ENCODE measurements at regions not wholly inside any gene's neighbourhood (a gene's known extent, or its start where the extent isn't known, plus 50 kb on each side); places are given as distances from the start of the nearest gene placed in this dataset.

DNA sequence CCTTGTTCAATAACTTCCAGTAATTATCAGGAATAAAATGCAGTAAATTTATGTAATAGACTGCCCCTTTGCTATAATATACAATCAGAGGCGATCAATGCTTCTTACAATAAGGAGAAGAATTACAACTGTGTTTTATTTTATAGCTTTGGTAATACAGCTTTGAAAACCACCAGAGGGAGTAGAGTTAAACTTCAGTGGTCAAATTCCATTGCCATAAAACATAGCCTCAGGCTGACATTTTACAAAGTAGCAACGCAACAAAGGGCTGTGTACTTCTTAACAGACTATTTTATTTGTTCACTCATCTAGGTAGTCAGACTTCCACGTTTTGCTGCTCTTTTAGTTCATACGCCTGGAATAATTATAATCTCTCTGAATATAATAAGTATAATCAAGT is 58.5 kb downstream of the TEX13C start:
- no peak overlapping the region for H3K27ac ChIP-seq (ENCODE audit: low read depth, low read length)
- peaks cover 3% of the 10 kb centered on the region; the same call in 1 of the 2 replicates for H3K9me3 ChIP-seq (ENCODE audit: control insufficient read depth, insufficient read depth, low read depth, low read length)
- H3K4me1 ChIP-seq (ENCODE audit: control insufficient read depth, insufficient read depth, low read length) = peaks cover 9% of the 10 kb centered on the region
- H3K4me3 ChIP-seq (ENCODE audit: low read depth, low read length) = no peak overlapping the region
- H3K9ac ChIP-seq (ENCODE audit: low read length) = no peak overlapping the region
- H3K36me3 ChIP-seq (ENCODE audit: control insufficient read depth, insufficient read depth, low read length) = no peaks in the 10 kb centered on the region
- H3K27me3 ChIP-seq (ENCODE audit: control insufficient read depth, insufficient read depth, low read length) = no peaks in the 10 kb centered on the region; the same call in 1 of the 2 replicates

DNA sequence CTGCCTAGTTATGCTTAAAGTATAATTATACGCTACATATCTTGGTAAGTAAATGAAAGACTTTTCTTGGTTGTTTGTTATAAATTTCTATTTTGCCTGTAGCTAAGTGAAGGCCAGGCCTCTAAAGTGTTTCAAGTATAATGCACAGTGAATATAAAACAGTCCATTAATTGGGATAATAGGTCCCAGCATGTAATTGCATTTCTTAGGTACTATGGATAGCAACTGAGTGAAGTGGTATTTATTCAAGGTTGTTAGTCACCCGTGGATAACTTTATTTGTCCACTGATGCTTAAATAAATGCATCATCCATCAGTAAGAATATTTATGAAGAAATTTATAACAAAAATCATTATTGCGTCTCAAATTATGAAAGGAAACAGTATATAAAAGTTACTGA is 59.1 kb downstream of the TEX13C start:
- Histone ChIP-seq H3K27me3 (ENCODE audit: control insufficient read depth, insufficient read depth, low read length) (no peaks in the 10 kb centered on the region; the same call in 1 of the 2 replicates), H3K9ac (ENCODE audit: low read length) (no peak overlapping the region)

DNA sequence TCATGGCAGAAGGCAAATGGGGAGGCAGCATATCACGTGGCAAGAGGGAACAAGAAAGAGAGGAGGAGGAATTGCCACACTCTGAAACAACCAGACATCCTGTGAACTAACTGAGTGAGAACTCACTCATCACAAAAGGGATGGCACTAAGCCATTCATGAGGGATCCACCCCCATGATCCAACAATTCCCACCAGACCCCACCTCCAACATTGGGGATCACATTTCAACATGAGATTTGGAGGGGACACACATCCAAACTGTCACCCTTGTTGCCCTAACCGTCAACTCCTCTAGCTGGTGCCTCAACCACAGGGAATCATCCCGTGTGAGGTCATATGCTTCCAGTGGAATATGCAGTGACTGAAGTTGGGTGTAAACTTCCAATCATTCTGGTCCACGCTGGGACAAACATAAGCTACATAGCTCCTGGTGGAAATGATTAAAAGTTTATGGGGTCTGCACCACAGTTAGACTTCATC is 62.5 kb downstream of the TEX13C start:
- Histone ChIP-seq H3K9me3 (ENCODE audit: control insufficient read depth, insufficient read depth, low read depth, low read length) (no peaks in the 10 kb centered on the region), H3K4me1 (ENCODE audit: control insufficient read depth, insufficient read depth, low read length) (peaks cover 11% of the 10 kb centered on the region), H3K27ac (ENCODE audit: low read depth, low read length) (no peak overlapping the region), H3K4me3 (ENCODE audit: low read depth, low read length) (no peak overlapping the region), H3K36me3 (ENCODE audit: control insufficient read depth, insufficient read depth, low read length) (peaks cover 24% of the 10 kb centered on the region), H3K9ac (ENCODE audit: low read length) (no peak overlapping the region), H3K27me3 (ENCODE audit: control insufficient read depth, insufficient read depth, low read length) (no peaks in the 10 kb centered on the region; the same call in 1 of the 2 replicates)

More for the DNA sequence above, 59.1 kb downstream of the TEX13C start:
- no peak overlapping the region for H3K4me3 ChIP-seq (ENCODE audit: low read depth, low read length)
- no peak overlapping the region for H3K27ac ChIP-seq (ENCODE audit: low read depth, low read length)
- peaks cover 9% of the 10 kb centered on the region for H3K4me1 ChIP-seq (ENCODE audit: control insufficient read depth, insufficient read depth, low read length)
- H3K36me3 ChIP-seq (ENCODE audit: control insufficient read depth, insufficient read depth, low read length) = no peaks in the 10 kb centered on the region
- H3K9me3 ChIP-seq (ENCODE audit: control insufficient read depth, insufficient read depth, low read depth, low read length) = peaks cover 3% of the 10 kb centered on the region; the same call in 1 of the 2 replicates

DNA sequence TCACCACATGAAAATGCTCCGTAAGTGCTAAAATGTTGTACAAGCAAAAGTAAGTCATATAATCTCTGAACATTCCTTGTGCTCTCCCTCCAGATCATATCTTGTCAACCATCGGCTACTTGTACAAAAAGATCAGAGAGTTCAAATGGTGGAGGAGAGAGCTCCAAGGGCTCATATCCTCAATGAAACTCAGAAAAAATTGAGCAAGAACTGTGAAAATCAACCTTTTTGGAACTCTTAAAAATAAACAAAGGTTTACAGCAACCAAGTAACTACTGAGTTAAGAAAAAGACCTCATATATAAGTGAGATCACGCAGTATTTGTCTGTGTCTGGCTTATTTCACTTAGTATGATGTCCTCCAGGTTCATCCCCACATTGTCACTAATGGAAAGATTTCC is 63.2 kb downstream of the TEX13C start:
- no peaks in the 10 kb centered on the region for H3K9me3 ChIP-seq (ENCODE audit: control insufficient read depth, insufficient read depth, low read depth, low read length)
- peaks cover 31% of the 10 kb centered on the region for H3K36me3 ChIP-seq (ENCODE audit: control insufficient read depth, insufficient read depth, low read length)
- no peak overlapping the region for H3K27ac ChIP-seq (ENCODE audit: low read depth, low read length)
- H3K4me3 ChIP-seq (ENCODE audit: low read depth, low read length) = no peak overlapping the region
- no peak overlapping the region for H3K9ac ChIP-seq (ENCODE audit: low read length)
- no peaks in the 10 kb centered on the region; the same call in 1 of the 2 replicates for H3K27me3 ChIP-seq (ENCODE audit: control insufficient read depth, insufficient read depth, low read length)
- peaks cover 17% of the 10 kb centered on the region for H3K4me1 ChIP-seq (ENCODE audit: control insufficient read depth, insufficient read depth, low read length)

DNA sequence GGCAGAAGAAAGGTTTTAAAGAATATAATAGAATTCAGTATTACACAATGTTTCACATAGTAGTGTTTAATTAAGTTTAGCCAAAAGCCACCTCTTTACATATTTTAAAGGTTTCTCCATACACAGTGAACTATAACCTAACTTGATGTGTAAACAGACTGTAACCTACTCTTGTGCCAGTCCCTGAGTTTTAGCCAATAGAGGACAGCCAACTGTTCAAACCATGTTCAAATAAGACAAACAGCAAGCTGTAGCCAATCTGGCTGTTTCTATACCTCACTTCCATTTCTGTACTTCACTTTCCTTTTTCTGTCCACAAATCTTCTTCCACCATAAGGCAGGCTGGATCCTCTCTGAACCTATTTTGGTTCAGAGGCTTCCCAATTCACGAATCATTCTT is 65.2 kb downstream of the TEX13C start:
- Histone ChIP-seq H3K27me3 (ENCODE audit: control insufficient read depth, insufficient read depth, low read length) (no peaks in the 10 kb centered on the region), H3K4me1 (ENCODE audit: control insufficient read depth, insufficient read depth, low read length) (peaks cover 16% of the 10 kb centered on the region; the same call in 1 of the 2 replicates), H3K9ac (ENCODE audit: low read length) (no peak overlapping the region), H3K27ac (ENCODE audit: low read depth, low read length) (no peak overlapping the region), H3K4me3 (ENCODE audit: low read depth, low read length) (no peak overlapping the region), H3K36me3 (ENCODE audit: control insufficient read depth, insufficient read depth, low read length) (peaks cover 48% of the 10 kb centered on the region), H3K9me3 (ENCODE audit: control insufficient read depth, insufficient read depth, low read depth, low read length) (no peaks in the 10 kb centered on the region)

DNA sequence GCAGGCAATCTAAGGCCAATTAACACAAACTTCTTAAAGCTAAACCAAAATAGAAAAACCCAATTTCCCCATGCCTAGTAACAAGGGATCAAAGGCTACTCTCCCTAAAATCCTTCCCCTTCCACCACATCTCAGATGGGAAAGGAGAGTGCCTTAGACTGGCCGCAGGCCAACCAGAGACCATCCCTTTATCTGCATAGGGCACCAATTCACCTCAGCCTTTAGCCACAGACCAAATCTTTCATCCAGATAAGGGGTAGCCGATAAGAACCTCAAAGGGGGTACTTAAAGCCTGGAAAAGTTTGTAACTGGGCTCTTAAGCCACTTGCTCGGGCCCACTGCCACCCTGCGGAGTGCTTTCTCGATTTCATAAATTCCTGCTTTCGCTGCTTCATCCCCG is 68.3 kb downstream of the TEX13C start:
- H3K4me3 ChIP-seq (ENCODE audit: low read depth, low read length) = peak overlapping the region; percentile 57
- H3K27me3 ChIP-seq (ENCODE audit: control insufficient read depth, insufficient read depth, low read length) = no peaks in the 10 kb centered on the region
- H3K9me3 ChIP-seq (ENCODE audit: control insufficient read depth, insufficient read depth, low read depth, low read length) = no peaks in the 10 kb centered on the region
- H3K9ac ChIP-seq (ENCODE audit: low read length) = peak overlapping the region; percentile 78
- H3K36me3 ChIP-seq (ENCODE audit: control insufficient read depth, insufficient read depth, low read length) = peaks cover 68% of the 10 kb centered on the region
- peak overlapping the region; percentile 89 for H3K27ac ChIP-seq (ENCODE audit: low read depth, low read length)
- H3K4me1 ChIP-seq (ENCODE audit: control insufficient read depth, insufficient read depth, low read length) = peaks cover 16% of the 10 kb centered on the region; the same call in 1 of the 2 replicates

DNA sequence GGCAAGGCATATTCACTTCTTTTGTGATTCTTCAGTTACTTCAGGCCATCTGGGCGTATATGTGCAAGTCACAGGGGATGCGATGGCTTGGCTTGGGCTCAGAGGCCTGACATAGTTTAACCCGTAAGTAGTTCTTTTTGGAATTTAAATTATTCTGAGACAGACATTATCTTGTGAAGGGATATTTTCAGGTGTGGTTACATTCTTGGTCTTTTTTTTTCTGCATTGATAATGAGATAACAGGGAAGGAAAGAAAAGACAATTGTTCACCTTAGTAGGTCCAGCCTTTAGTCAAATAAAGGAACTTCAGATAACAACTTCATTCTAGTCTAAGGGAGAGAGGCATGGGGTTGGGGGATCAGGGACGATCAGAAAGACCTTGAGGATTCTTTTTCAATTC is 74.8 kb downstream of the TEX13C start:
- H3K36me3 ChIP-seq (ENCODE audit: control insufficient read depth, insufficient read depth, low read length) = peaks cover 34% of the 10 kb centered on the region
- peak overlapping the region; percentile 62 for H3K4me3 ChIP-seq (ENCODE audit: low read depth, low read length)
- peak overlapping the region; percentile 96 for H3K9ac ChIP-seq (ENCODE audit: low read length)
- no peaks in the 10 kb centered on the region for H3K27me3 ChIP-seq (ENCODE audit: control insufficient read depth, insufficient read depth, low read length)
- peak overlapping the region; percentile 99 for H3K27ac ChIP-seq (ENCODE audit: low read depth, low read length)
- H3K4me1 ChIP-seq (ENCODE audit: control insufficient read depth, insufficient read depth, low read length) = peaks cover 34% of the 10 kb centered on the region
- H3K9me3 ChIP-seq (ENCODE audit: control insufficient read depth, insufficient read depth, low read depth, low read length) = no peaks in the 10 kb centered on the region

DNA sequence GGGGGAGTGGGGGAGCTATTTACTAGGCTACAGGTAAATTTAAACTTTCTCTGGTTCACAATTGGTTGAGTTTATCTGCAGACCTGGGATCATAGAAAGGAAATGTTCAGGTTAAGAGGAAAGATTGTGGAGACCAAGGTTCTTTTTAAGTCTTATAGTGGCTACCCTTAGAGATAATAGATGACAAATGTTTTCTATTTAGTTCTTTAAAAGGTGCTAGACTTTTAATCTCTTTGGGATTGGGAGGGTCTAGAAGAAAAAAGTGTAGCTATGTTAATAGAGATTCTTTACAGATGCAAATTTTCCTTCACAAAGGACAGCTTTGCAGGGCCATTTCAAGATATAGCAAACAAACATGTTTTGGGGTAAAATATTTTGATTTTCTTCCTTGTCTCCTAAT is 76.0 kb downstream of the TEX13C start:
- peaks cover 34% of the 10 kb centered on the region for H3K4me1 ChIP-seq (ENCODE audit: control insufficient read depth, insufficient read depth, low read length)
- H3K36me3 ChIP-seq (ENCODE audit: control insufficient read depth, insufficient read depth, low read length) = peaks cover 26% of the 10 kb centered on the region
- peak overlapping the region; percentile 96 for H3K9ac ChIP-seq (ENCODE audit: low read length)
- peak overlapping the region; percentile 99 for H3K27ac ChIP-seq (ENCODE audit: low read depth, low read length)
- no peaks in the 10 kb centered on the region for H3K27me3 ChIP-seq (ENCODE audit: control insufficient read depth, insufficient read depth, low read length)
- no peaks in the 10 kb centered on the region for H3K9me3 ChIP-seq (ENCODE audit: control insufficient read depth, insufficient read depth, low read depth, low read length)
- peak overlapping the region; percentile 62 for H3K4me3 ChIP-seq (ENCODE audit: low read depth, low read length)

DNA sequence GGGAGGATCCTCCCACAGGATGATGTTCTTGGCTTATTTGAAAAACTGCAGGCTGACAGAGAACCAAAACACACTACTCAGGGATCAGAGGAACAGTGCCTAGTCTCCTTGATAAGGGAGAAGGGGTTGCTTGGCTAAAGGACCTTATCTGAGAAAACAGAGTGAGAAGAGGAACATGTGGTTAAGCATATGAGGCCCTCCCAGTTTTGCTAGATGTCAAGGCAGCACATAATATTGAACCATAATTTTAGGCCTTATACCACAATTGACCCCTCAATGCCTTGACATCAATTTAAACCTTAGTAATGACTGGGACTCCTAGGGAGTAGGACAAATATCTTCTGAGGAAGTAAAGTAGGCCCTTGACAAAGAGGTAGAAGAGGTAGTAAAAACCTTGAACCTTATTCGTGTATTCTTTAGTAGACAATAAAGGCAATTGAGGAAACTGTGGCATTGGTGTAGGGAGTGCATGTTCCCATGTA is 79.3 kb downstream of the TEX13C start:
- H3K27me3 ChIP-seq (ENCODE audit: control insufficient read depth, insufficient read depth, low read length) = no peaks in the 10 kb centered on the region
- no peak overlapping the region for H3K4me3 ChIP-seq (ENCODE audit: low read depth, low read length)
- peaks cover 34% of the 10 kb centered on the region for H3K4me1 ChIP-seq (ENCODE audit: control insufficient read depth, insufficient read depth, low read length)
- no peak overlapping the region for H3K27ac ChIP-seq (ENCODE audit: low read depth, low read length)
- no peak overlapping the region for H3K9ac ChIP-seq (ENCODE audit: low read length)
- no peaks in the 10 kb centered on the region for H3K9me3 ChIP-seq (ENCODE audit: control insufficient read depth, insufficient read depth, low read depth, low read length)
- H3K36me3 ChIP-seq (ENCODE audit: control insufficient read depth, insufficient read depth, low read length) = peaks cover 11% of the 10 kb centered on the region; the same call in 1 of the 2 replicates

DNA sequence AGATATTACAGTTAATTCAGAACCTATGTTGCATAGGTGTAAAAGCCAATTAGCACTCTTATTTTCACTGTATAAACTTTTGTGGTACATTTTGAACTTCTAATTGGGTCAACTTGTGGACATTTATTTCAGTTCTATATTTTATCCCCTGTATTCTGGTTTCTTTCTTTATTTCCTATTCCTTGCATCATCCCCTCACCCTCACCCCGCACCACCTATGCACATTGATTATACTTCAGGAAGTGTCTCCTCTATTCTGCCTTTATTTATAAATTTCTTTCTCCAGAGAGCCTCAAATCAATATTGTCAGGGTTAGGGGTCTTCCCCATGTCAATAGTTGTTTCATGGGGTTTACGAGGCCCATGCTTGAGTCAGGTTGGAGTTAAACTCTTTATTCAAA is 83.1 kb downstream of the TEX13C start:
- H3K9me3 ChIP-seq (ENCODE audit: control insufficient read depth, insufficient read depth, low read depth, low read length) = no peaks in the 10 kb centered on the region; the same call in 1 of the 2 replicates
- H3K9ac ChIP-seq (ENCODE audit: low read length) = no peak overlapping the region
- H3K27me3 ChIP-seq (ENCODE audit: control insufficient read depth, insufficient read depth, low read length) = no peaks in the 10 kb centered on the region
- H3K4me1 ChIP-seq (ENCODE audit: control insufficient read depth, insufficient read depth, low read length) = peaks cover 14% of the 10 kb centered on the region
- H3K36me3 ChIP-seq (ENCODE audit: control insufficient read depth, insufficient read depth, low read length) = peaks cover 18% of the 10 kb centered on the region; the same call in 1 of the 2 replicates
- H3K27ac ChIP-seq (ENCODE audit: low read depth, low read length) = no peak overlapping the region
- H3K4me3 ChIP-seq (ENCODE audit: low read depth, low read length) = no peak overlapping the region

DNA sequence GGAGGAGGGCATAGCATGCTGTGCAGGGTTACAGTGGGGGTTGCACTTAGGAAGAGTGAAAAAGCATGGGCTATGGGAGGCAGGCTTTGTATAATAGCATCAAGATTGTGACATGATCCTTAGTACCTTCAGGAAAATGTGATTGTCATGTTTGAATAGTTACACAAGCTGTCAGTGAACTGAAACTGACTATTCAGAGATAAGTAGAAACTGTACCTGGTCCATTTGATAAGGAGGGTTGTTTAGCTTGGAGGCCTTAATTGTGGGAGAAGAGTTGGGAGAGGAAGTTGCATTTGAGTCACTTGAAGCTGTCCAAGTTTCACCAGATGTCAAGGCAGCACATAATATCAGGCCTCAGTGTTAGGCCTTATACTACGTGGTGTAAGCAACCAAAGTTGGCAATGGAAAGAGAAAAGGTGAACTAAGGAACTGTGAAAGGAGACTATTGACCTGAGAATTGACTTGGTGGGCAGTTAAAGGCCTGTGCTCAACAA is 85.0 kb downstream of the TEX13C start:
- H3K4me1 ChIP-seq (ENCODE audit: control insufficient read depth, insufficient read depth, low read length) = no peaks in the 10 kb centered on the region
- H3K27ac ChIP-seq (ENCODE audit: low read depth, low read length) = no peak overlapping the region
- H3K9ac ChIP-seq (ENCODE audit: low read length) = no peak overlapping the region
- H3K27me3 ChIP-seq (ENCODE audit: control insufficient read depth, insufficient read depth, low read length) = no peaks in the 10 kb centered on the region
- H3K36me3 ChIP-seq (ENCODE audit: control insufficient read depth, insufficient read depth, low read length) = peaks cover 7% of the 10 kb centered on the region; the same call in 1 of the 2 replicates
- H3K4me3 ChIP-seq (ENCODE audit: low read depth, low read length) = no peak overlapping the region
- H3K9me3 ChIP-seq (ENCODE audit: control insufficient read depth, insufficient read depth, low read depth, low read length) = no peaks in the 10 kb centered on the region; the same call in 1 of the 2 replicates
